H1 (cell line): ENCODE measurements at regions not wholly inside any gene's neighbourhood (a gene's known extent, or its start where the extent isn't known, plus 50 kb on each side); places are given as distances from the start of the nearest gene placed in this dataset.

Experiments
- BRCA1 ChIP-seq: IDR thresholded peaks from 2 replicates; pipeline ENCODE4 v1.6.1; 2012; ENCODE audit warnings: low read depth, low read length, improper control_type of control experiment
- CHD2 ChIP-seq: IDR thresholded peaks from 2 replicates; pipeline ENCODE4 v1.6.1; 2012; ENCODE audit warnings: low read length, improper control_type of control experiment
- GABPA ChIP-seq: IDR thresholded peaks from 2 replicates; pipeline ENCODE4 v1.6.1; 2011; ENCODE audit warnings: mild to moderate bottlenecking, low read length, moderate library complexity, borderline replicate concordance; ENCODE audit not compliant: insufficient read depth
- KDM4A ChIP-seq: IDR thresholded peaks from one replicate; pipeline ENCODE4 v1.7.1; 2012; ENCODE audit warnings: low read depth, mild to moderate bottlenecking, moderate library complexity, low read length, inconsistent platforms; ENCODE audit not compliant: severe bottlenecking
- SIX5 ChIP-seq: IDR thresholded peaks from 2 replicates; pipeline ENCODE4 v1.6.1; 2011; ENCODE audit warnings: mild to moderate bottlenecking, low read depth, low read length
- SUZ12 ChIP-seq: fragments of 200-600 bp; sonication (generic); IDR thresholded peaks from 2 replicates; pipeline ENCODE4 v1.6.1; 2012; ENCODE audit warnings: mild to moderate bottlenecking, inconsistent platforms, low read length, moderate library complexity, mixed read lengths
- TEAD4 ChIP-seq: IDR thresholded peaks from 2 replicates; pipeline ENCODE4 v1.6.1; 2012; ENCODE audit warnings: low read depth, low read length, inconsistent platforms, mixed read lengths
- TF ChIP-seq, protein P1 (sequence below): fragments of 300-600 bp; sonication (generic); IDR thresholded peaks from 2 replicates; pipeline ENCODE4 v1.7.1; 2012; ENCODE audit warnings: low read length, moderate library complexity, mild to moderate bottlenecking, inconsistent platforms; ENCODE audit not compliant: insufficient replicate concordance
- TF ChIP-seq, protein P2 (sequence below): IDR thresholded peaks from 2 replicates; pipeline ENCODE4 v1.6.1; 2012; ENCODE audit warnings: inconsistent platforms

DNA sequence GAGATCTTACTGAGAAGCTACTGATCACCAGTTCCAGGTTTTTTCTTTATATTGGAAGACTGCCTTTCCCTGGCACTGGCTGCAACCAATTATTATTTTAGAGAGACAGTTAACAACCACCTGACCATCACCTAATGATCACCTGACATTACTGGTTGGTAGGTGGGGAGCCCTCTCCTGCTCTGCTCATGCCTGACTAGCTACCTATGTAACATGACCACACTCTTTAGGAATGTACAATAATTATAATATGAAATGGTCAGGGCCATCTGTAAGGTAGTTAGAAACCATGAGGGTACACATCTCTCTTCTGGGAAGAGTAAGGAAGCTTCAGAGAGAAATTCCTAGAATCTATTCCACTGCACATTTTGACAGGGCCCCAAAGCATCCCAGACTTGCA, 59.0 kb upstream of the SCEL start (continued):
- TF ChIP-seq, protein P1, sequence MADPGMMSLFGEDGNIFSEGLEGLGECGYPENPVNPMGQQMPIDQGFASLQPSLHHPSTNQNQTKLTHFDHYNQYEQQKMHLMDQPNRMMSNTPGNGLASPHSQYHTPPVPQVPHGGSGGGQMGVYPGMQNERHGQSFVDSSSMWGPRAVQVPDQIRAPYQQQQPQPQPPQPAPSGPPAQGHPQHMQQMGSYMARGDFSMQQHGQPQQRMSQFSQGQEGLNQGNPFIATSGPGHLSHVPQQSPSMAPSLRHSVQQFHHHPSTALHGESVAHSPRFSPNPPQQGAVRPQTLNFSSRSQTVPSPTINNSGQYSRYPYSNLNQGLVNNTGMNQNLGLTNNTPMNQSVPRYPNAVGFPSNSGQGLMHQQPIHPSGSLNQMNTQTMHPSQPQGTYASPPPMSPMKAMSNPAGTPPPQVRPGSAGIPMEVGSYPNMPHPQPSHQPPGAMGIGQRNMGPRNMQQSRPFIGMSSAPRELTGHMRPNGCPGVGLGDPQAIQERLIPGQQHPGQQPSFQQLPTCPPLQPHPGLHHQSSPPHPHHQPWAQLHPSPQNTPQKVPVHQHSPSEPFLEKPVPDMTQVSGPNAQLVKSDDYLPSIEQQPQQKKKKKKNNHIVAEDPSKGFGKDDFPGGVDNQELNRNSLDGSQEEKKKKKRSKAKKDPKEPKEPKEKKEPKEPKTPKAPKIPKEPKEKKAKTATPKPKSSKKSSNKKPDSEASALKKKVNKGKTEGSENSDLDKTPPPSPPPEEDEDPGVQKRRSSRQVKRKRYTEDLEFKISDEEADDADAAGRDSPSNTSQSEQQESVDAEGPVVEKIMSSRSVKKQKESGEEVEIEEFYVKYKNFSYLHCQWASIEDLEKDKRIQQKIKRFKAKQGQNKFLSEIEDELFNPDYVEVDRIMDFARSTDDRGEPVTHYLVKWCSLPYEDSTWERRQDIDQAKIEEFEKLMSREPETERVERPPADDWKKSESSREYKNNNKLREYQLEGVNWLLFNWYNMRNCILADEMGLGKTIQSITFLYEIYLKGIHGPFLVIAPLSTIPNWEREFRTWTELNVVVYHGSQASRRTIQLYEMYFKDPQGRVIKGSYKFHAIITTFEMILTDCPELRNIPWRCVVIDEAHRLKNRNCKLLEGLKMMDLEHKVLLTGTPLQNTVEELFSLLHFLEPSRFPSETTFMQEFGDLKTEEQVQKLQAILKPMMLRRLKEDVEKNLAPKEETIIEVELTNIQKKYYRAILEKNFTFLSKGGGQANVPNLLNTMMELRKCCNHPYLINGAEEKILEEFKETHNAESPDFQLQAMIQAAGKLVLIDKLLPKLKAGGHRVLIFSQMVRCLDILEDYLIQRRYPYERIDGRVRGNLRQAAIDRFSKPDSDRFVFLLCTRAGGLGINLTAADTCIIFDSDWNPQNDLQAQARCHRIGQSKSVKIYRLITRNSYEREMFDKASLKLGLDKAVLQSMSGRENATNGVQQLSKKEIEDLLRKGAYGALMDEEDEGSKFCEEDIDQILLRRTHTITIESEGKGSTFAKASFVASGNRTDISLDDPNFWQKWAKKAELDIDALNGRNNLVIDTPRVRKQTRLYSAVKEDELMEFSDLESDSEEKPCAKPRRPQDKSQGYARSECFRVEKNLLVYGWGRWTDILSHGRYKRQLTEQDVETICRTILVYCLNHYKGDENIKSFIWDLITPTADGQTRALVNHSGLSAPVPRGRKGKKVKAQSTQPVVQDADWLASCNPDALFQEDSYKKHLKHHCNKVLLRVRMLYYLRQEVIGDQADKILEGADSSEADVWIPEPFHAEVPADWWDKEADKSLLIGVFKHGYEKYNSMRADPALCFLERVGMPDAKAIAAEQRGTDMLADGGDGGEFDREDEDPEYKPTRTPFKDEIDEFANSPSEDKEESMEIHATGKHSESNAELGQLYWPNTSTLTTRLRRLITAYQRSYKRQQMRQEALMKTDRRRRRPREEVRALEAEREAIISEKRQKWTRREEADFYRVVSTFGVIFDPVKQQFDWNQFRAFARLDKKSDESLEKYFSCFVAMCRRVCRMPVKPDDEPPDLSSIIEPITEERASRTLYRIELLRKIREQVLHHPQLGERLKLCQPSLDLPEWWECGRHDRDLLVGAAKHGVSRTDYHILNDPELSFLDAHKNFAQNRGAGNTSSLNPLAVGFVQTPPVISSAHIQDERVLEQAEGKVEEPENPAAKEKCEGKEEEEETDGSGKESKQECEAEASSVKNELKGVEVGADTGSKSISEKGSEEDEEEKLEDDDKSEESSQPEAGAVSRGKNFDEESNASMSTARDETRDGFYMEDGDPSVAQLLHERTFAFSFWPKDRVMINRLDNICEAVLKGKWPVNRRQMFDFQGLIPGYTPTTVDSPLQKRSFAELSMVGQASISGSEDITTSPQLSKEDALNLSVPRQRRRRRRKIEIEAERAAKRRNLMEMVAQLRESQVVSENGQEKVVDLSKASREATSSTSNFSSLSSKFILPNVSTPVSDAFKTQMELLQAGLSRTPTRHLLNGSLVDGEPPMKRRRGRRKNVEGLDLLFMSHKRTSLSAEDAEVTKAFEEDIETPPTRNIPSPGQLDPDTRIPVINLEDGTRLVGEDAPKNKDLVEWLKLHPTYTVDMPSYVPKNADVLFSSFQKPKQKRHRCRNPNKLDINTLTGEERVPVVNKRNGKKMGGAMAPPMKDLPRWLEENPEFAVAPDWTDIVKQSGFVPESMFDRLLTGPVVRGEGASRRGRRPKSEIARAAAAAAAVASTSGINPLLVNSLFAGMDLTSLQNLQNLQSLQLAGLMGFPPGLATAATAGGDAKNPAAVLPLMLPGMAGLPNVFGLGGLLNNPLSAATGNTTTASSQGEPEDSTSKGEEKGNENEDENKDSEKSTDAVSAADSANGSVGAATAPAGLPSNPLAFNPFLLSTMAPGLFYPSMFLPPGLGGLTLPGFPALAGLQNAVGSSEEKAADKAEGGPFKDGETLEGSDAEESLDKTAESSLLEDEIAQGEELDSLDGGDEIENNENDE = no peak
- TF ChIP-seq, protein P2, sequence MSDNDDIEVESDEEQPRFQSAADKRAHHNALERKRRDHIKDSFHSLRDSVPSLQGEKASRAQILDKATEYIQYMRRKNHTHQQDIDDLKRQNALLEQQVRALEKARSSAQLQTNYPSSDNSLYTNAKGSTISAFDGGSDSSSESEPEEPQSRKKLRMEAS = no peak
- TF ChIP-seq SUZ12 = no peak
- TF ChIP-seq BRCA1 = no peak
- TF ChIP-seq TEAD4 = no peak
- TF ChIP-seq SIX5 = no peak
- no peak for TF ChIP-seq GABPA
- no peak for TF ChIP-seq CHD2
- no peak for TF ChIP-seq KDM4A
- TF ChIP-seq, all 59 proteins: peak for 0
